Adrenal gland (tissue), 9 donors: ENCODE measurements at regions not wholly inside any gene's neighbourhood (a gene's known extent, or its start where the extent isn't known, plus 50 kb on each side); places are given as distances from the start of the nearest gene placed in this dataset.

Experiments used
- DNase-seq, 7 donors: peaks; one replicate each; pipeline ENCODE4 v3.0.0-alpha.2; 2019 to 2020
- H3K27ac ChIP-seq, 5 donors: fragments of 200-600 bp; sonication (generic) in 4 of 5; 1 replicate in 3 of 5; 2 replicates in 2 of 5; pipeline versions ENCODE4 v1.5.1 to v1.8.0; 2016 to 2020; ENCODE audit warnings: mild to moderate bottlenecking in 1 of 5
- H3K27me3 ChIP-seq: fragments of 200-600 bp; 2 replicates; pipeline ENCODE4 v1.8.0; 2021
- H3K36me3 ChIP-seq, 2 donors: fragments of 200-600 bp; replicated peaks in 1 of 2; 1 replicate in 1 of 2; 2 replicates in 1 of 2; pipeline versions ENCODE4 v1.5.1 to v1.8.0; 2018 to 2022
- H3K4me1 ChIP-seq, 2 donors: fragments of 200-600 bp; replicated peaks in 1 of 2; 1 replicate in 1 of 2; 2 replicates in 1 of 2; pipeline versions ENCODE4 v1.5.1 to v1.8.0; 2018 to 2021
- H3K4me3 ChIP-seq, 4 donors: fragments of 200-600 bp; sonication (generic) in 3 of 4; one replicate each; pipeline ENCODE4 v1.5.1; 2016 to 2018
- H3K9me3 ChIP-seq, 3 donors: fragments of 200-600 bp; sonication (generic) in 1 of 3; replicated peaks in 1 of 3; 1 replicate in 2 of 3; 2 replicates in 1 of 3; pipeline versions ENCODE4 v1.5.1 to v1.8.0; 2016 to 2021
- POLR2A ChIP-seq, 2 donors: fragments of 450-650 bp; IDR thresholded peaks; one replicate each; pipeline ENCODE4 v1.6.1; 2017; ENCODE audit warnings: antibody characterized with exemption in 2 of 2, mild to moderate bottlenecking in 2 of 2, moderate library complexity in 1 of 2
- WGBS, 4 donors: extraction: QIAGEN DNeasy Blood & Tissue Kit in 2 of 4; methylation state at CpG; one replicate each; pipeline versions ENCODE4 v1.1.5 to v1.1.7; 2013 to 2017; 5-methylcytosine and 5-hydroxymethylcytosine counted together
- intact Hi-C, 2 donors: fragments of 100-400 bp; cut with DNase I; formaldehyde crosslinking; loops; one replicate each; pipeline versions ENCODE4 v1.14.1 to v1.15.0; 2022 to 2023
- TF ChIP-seq, protein P1 (sequence below), 6 experiments: fragments of 450-650 bp in 4 of 6; fragments of 200-600 bp in 2 of 6; sonication (generic) in 1 of 6; IDR thresholded peaks; 1 replicate in 5 of 6; 2 replicates in 1 of 6; pipeline versions ENCODE4 v1.5.1 to v1.8.0; 2016 to 2021; ENCODE audit warnings: antibody characterized with exemption in 6 of 6, mild to moderate bottlenecking in 2 of 6, moderate library complexity in 1 of 6
- donor health status: healthy with polysubstance abuse.
- donor health status: Bipolar disorder and iron deficiency.
- donor health status: DM: yes; HTN: yes; CAD: no.
- donor health status: DM: no; HTN: no; CAD: no.
- donor health status: DM: no; HTN: no; CAD: no.

DNA sequence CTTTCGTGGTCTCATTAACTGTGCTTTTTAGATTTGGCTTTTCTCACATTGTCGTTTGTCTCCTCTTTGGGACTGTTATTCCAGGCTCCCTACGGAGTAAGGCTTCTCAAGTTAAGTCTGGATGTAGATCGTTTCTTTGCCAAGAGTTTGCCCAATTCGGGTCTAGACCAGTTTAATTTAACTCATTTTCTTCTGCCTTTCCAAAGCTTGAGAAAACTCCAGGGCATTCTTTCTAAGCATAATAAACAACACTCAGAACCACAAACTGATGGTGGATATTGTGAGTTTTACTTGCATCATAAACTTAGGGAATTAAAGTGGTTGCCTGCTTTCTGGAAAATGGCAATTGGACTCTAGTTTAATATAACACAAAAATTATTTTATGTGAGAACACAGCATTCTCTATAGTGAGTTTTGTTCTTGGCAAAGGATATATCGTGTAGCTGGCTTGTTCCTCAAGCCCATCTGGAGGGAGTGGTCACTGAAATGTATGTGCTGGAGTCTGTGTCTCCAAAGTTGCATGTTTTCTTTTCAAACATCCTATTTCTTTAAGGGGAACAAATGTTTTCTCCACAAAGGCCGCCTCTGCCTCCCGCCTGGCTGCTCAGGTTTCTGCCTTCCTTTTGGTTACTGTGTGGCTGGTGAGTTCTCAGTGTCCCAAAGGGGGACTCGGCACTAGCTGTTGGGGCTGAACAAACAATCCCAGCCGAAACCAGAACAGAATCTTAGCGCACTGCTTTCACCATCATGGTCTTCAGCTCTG, 211.3 kb upstream of the FBN2 start:
- Histone ChIP-seq H3K36me3 (no peaks in the 10 kb centered on the region), H3K4me3 (no peak overlapping the region), H3K4me1 (no peaks in the 10 kb centered on the region), H3K27ac (no peak overlapping the region), H3K27me3 (no peaks in the 10 kb centered on the region), H3K9me3 (no peaks in the 10 kb centered on the region)
- DNase-seq, result no peak
- intact Hi-C loops, result no loop called here
- WGBS, 4 donors, result 47 to 53% (median 49%) methylated on average over 11 of the region's 11 CpGs
- TF ChIP-seq, protein P1, sequence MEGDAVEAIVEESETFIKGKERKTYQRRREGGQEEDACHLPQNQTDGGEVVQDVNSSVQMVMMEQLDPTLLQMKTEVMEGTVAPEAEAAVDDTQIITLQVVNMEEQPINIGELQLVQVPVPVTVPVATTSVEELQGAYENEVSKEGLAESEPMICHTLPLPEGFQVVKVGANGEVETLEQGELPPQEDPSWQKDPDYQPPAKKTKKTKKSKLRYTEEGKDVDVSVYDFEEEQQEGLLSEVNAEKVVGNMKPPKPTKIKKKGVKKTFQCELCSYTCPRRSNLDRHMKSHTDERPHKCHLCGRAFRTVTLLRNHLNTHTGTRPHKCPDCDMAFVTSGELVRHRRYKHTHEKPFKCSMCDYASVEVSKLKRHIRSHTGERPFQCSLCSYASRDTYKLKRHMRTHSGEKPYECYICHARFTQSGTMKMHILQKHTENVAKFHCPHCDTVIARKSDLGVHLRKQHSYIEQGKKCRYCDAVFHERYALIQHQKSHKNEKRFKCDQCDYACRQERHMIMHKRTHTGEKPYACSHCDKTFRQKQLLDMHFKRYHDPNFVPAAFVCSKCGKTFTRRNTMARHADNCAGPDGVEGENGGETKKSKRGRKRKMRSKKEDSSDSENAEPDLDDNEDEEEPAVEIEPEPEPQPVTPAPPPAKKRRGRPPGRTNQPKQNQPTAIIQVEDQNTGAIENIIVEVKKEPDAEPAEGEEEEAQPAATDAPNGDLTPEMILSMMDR (IDR thresholded peaks at IDR 0.05), result no peak
- TF ChIP-seq POLR2A (IDR thresholded peaks at IDR 0.05), result no peak

DNA sequence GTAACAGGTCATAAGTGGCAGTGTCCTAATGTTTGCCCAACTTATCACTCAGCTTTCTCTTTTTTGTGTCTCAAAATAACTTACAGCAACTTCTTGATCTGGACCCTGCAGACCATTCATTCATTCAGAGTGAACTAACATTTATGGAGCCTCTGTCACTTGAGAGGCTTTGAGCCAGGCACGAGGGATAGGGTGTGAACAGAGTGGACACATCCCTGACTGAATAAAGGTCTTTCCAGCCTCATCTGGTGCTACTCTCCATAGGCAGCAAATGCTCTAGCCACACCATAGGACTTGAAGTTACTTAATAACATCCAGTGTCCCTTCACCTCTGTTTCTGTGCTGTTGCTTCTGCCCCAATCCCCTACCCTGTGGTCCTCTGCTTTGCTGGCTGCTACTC, 212.1 kb upstream of the FBN2 start:
- Histone ChIP-seq H3K4me1 (no peaks in the 10 kb centered on the region), H3K9me3 (no peaks in the 10 kb centered on the region), H3K27ac (no peak overlapping the region), H3K4me3 (no peak overlapping the region), H3K36me3 (no peaks in the 10 kb centered on the region), H3K27me3 (no peaks in the 10 kb centered on the region)
- intact Hi-C loops, result no loop called here
- no peak for DNase-seq
- 50 to 69% (median 64%) methylated on average over 1 of the region's 1 CpG for WGBS, 4 donors
- no peak for TF ChIP-seq POLR2A (IDR thresholded peaks at IDR 0.05)
- TF ChIP-seq, protein P1 (IDR thresholded peaks at IDR 0.05), result no peak

DNA sequence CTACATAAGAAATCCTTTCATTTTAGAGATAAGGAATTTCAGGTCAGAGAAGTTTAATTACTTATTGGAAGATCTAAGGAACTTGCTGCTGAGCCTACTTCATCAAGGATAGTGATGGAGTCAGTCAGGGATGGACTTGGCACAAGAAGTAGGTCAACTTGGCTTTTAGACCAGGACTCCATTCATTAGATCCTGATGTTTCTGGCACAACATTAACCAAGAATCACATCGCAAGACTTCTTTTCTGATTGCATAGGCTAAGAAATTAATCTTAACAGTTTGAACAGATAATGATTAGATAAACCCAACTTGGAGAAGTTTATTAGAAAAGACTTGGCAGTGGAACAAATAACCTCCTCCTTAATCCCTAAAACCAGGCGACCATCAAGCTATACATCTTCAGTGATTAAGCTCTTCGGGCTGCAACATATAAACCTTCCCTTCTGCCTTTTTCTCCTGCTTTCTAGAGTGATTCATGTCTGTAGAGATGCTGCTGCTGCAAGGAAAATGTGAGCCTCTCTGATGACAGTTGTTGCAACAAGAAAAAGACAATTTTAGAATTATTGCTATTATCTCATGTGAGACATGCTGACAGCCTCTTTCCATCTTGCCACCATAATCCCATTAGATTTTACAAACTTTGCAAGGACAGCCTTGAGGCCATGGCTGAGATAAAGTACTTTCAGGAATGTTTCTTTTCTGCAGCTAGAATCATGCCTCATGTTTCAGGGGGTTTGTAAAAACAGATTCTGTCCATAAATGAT, 207.9 kb upstream of the SLC27A6 start:
- no peaks in the 10 kb centered on the region for H3K36me3 ChIP-seq
- no peaks in the 10 kb centered on the region for H3K27me3 ChIP-seq
- H3K4me1 ChIP-seq, result no peaks in the 10 kb centered on the region
- 39 to 56% (median 44%) methylated on average over 3 of the region's 3 CpGs for WGBS, 4 donors
- TF ChIP-seq POLR2A (IDR thresholded peaks at IDR 0.05), result no peak
- TF ChIP-seq, protein P1 (IDR thresholded peaks at IDR 0.05), result no peak
- DNase-seq, result no peak
- H3K27ac ChIP-seq, result no peak overlapping the region
- H3K4me3 ChIP-seq, result no peak overlapping the region
- no peaks in the 10 kb centered on the region for H3K9me3 ChIP-seq
- intact Hi-C loops, result no loop called here

DNA sequence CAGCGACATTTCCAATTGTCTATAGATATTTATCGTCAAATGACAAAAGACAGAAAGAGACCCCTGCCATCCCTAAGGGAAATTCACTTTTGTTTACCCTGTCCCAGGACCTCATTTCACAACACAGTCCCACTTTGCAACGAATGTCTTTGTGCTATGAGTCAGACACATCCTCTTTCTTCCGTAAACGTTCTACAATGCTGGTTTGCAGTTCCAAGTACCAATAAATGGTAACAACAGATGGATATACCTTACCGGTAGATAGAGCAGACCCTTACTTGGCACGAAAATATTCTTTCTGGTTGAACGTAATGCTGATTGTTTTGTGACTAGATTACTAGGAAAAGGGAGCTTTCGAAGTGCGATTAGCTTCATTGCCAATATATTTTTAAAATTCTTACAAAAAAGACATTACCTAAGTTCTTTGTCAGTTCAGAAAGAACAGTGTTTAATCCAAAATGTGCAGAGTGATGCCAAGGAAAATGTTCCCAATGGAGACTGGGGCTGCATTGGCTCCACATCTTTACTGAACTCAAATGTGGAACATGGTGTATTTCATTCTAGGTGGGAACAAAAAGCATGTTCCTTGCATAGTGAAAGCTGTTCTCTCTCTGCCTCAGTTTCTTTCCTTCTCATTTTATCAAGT, 202.5 kb upstream of the SLC27A6 start:
- H3K27me3 ChIP-seq, result peaks cover 2% of the 10 kb centered on the region
- no peaks in the 10 kb centered on the region for H3K4me1 ChIP-seq
- H3K27ac ChIP-seq, result no peak overlapping the region
- WGBS, 4 donors, result 78 to 84% (median 80%) methylated on average over 10 of the region's 10 CpGs
- no peaks in the 10 kb centered on the region for H3K9me3 ChIP-seq
- no peak for DNase-seq
- H3K4me3 ChIP-seq, result no peak overlapping the region
- intact Hi-C loops, result no loop called here
- TF ChIP-seq POLR2A (IDR thresholded peaks at IDR 0.05), result no peak
- TF ChIP-seq, protein P1 (IDR thresholded peaks at IDR 0.05), result no peak
- H3K36me3 ChIP-seq, result no peaks in the 10 kb centered on the region
